ENCODE measurements at regions not wholly inside any gene's neighbourhood (a gene's known extent, or its start where the extent isn't known, plus 50 kb on each side); places are given as distances from the start of the nearest gene placed in this dataset.

DNA sequence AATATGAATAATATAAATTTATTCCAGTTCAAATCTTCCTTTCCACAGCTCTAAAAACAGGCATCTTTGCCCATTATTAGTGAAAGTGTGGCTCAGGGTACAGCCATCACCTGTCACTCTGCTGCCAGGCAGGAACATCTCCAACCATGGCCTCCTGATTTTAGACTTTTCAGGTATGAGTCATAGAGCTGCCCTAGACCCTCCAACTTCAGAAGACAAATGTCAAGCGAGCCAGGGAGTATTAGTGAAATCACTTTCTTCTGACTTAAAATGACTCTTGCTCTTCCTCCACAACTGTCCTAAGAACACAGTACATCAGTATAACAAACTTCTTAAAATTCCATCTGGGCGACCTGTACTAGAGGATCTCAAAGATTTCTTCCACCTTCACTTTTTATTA lies 78.1 kb upstream of the AKAP13 start:
- no peak overlapping the region for H3K4me3 Mint-ChIP-seq (ENCODE audit: low read depth)
- no peak overlapping the region for H3K27ac Mint-ChIP-seq
- intact Hi-C loops (cut with micrococcal nuclease) = no loop called here
- H3K36me3 Mint-ChIP-seq (ENCODE audit: low read depth) = no peaks in the 10 kb centered on the region
- DNase-seq (ENCODE audit: low spot score) = no peak
- H3K4me1 Mint-ChIP-seq (ENCODE audit: low read depth) = peaks cover 18% of the 10 kb centered on the region
- no peaks in the 10 kb centered on the region for H3K27me3 Mint-ChIP-seq (ENCODE audit: low read depth)
- H3K9me3 Mint-ChIP-seq = no peaks in the 10 kb centered on the region

DNA sequence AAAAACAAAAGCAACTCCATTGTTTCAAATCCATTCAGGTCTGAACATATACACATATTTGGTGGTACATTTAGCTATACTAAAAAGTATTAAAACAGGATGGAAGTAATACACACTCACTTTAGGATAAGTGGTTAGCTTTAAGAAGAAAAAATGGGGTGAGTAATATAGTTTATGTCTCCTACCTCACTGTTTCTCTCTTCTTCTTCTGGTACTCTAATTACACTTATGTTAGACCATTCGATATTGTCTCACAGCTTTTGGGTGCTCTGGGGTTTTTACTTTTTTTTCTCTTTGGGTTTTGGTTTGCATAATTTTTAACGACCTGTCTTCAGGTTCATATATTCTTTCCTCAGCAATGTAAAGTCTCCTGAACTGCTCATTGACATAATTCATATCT lies 75.4 kb upstream of the AKAP13 start:
- Mint-ChIP-seq H3K4me3 (ENCODE audit: low read depth) (no peak overlapping the region), H3K27ac (no peak overlapping the region), H3K27me3 (ENCODE audit: low read depth) (no peaks in the 10 kb centered on the region), H3K9me3 (no peaks in the 10 kb centered on the region), H3K4me1 (ENCODE audit: low read depth) (peaks cover 24% of the 10 kb centered on the region), H3K36me3 (ENCODE audit: low read depth) (no peaks in the 10 kb centered on the region)
- no peak for DNase-seq (ENCODE audit: low spot score)
- intact Hi-C loops (cut with micrococcal nuclease) = no loop called here

DNA sequence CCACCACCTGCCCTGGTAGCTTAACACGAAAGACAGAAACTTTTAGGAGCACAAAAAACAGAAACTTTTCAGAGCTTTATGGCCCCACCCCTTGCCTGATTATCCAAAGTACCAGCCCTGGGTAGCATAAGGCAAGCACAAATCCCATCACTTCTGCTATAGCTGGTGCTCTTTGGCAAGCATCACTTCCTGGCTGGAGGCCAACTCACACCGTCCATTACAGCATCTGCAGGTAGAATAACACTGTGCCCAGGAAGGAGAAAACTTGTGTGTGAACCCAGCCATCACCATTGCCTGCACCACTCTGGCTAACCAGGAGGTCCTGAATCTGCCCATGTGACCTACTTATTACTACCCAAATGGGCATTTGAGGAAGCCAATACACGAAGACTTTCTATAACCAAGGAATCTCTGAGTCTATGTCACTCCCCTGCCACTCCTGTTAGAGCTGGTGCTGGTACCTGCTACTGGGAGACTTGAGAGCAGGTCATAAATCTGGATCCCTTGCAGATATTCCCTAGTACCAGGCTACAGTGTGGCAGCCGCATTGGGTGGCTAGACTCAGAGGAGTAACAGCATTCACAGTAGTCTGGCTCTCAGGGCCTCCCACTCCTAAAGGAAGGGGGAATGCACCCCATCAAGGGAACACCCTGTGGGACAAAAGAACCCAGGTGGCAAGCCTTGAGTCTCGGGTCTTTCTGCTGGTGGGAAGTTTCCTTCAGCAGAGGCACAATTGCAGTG lies 73.3 kb upstream of the AKAP13 start:
- H3K4me1 Mint-ChIP-seq (ENCODE audit: low read depth) = peaks cover 25% of the 10 kb centered on the region
- no peak for DNase-seq (ENCODE audit: low spot score)
- H3K36me3 Mint-ChIP-seq (ENCODE audit: low read depth) = peaks cover 7% of the 10 kb centered on the region
- no peaks in the 10 kb centered on the region for H3K9me3 Mint-ChIP-seq
- H3K4me3 Mint-ChIP-seq (ENCODE audit: low read depth) = no peak overlapping the region
- intact Hi-C loops (cut with micrococcal nuclease) = no loop called here
- H3K27me3 Mint-ChIP-seq (ENCODE audit: low read depth) = no peaks in the 10 kb centered on the region
- no peak overlapping the region for H3K27ac Mint-ChIP-seq

DNA sequence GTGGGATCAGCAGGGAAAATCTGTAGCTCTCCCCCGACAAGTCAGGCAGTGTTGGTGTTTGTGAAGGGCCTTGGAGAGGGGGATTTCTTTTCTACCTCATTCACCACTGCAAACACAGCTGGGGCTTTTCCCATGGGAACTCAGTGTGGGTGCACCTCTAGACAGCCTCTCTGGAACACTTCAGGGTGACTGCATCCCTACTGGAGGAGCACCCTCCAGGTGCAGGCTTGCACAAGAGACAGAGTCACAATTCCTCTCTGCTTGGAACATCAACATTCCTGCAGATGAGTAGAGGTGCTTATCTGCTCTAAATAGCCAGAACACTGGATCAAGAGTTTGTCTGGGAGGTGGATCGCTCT lies 72.7 kb upstream of the AKAP13 start:
- Mint-ChIP-seq H3K4me1 (ENCODE audit: low read depth) (peaks cover 24% of the 10 kb centered on the region), H3K9me3 (no peaks in the 10 kb centered on the region), H3K36me3 (ENCODE audit: low read depth) (peaks cover 7% of the 10 kb centered on the region), H3K27ac (no peak overlapping the region), H3K27me3 (ENCODE audit: low read depth) (no peaks in the 10 kb centered on the region), H3K4me3 (ENCODE audit: low read depth) (no peak overlapping the region)
- no peak for DNase-seq (ENCODE audit: low spot score)
- intact Hi-C loops (cut with micrococcal nuclease) = no loop called here

DNA sequence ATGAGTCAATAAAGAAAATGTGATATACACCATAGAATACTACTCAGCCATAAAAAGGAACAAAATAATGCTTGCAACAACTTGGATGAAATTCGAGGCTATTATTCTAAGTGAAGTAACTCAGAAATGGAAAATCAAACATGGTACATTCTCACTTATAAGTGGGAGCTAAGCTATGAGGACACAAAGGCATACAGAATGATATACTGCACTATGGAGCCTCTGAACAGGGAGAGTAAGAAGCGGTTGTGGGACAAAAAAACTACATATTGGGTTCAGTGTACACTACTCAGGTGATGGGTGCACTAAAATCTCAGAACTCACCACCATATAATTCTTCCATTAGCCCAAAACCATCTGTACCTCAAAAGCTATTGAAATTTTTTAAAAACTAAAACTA lies 68.8 kb upstream of the AKAP13 start:
- no peak overlapping the region for H3K27ac Mint-ChIP-seq
- peaks cover 11% of the 10 kb centered on the region for H3K36me3 Mint-ChIP-seq (ENCODE audit: low read depth)
- H3K9me3 Mint-ChIP-seq = no peaks in the 10 kb centered on the region
- intact Hi-C loops (cut with micrococcal nuclease) = no loop called here
- peaks cover 57% of the 10 kb centered on the region for H3K4me1 Mint-ChIP-seq (ENCODE audit: low read depth)
- no peak overlapping the region for H3K4me3 Mint-ChIP-seq (ENCODE audit: low read depth)
- H3K27me3 Mint-ChIP-seq (ENCODE audit: low read depth) = no peaks in the 10 kb centered on the region
- DNase-seq (ENCODE audit: low spot score) = no peak

DNA sequence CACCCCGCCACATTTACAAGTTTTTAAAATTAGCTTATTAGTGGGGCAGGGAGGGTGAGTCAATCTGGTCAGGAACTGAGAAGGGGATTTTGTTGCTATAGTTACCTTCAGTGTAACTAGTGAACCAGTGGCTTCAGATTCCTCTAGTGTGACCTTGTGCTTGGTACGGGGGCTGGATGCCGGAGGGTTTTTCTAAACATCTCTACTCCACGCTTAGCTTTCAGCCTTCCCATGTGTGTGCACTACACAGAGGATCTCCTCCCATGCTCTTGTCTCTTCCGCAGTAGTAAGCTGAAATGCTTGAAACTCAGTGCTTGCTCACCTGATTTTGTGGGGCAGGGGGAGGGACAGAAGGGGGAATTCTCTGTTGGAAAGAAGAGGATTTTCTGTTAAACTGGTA lies 67.9 kb upstream of the AKAP13 start:
- peaks cover 11% of the 10 kb centered on the region for H3K36me3 Mint-ChIP-seq (ENCODE audit: low read depth)
- H3K27me3 Mint-ChIP-seq (ENCODE audit: low read depth) = no peaks in the 10 kb centered on the region
- H3K27ac Mint-ChIP-seq = no peak overlapping the region
- peaks cover 64% of the 10 kb centered on the region for H3K4me1 Mint-ChIP-seq (ENCODE audit: low read depth)
- intact Hi-C loops (cut with micrococcal nuclease) = no loop called here
- no peak for DNase-seq (ENCODE audit: low spot score)
- H3K4me3 Mint-ChIP-seq (ENCODE audit: low read depth) = no peak overlapping the region
- H3K9me3 Mint-ChIP-seq = no peaks in the 10 kb centered on the region

DNA sequence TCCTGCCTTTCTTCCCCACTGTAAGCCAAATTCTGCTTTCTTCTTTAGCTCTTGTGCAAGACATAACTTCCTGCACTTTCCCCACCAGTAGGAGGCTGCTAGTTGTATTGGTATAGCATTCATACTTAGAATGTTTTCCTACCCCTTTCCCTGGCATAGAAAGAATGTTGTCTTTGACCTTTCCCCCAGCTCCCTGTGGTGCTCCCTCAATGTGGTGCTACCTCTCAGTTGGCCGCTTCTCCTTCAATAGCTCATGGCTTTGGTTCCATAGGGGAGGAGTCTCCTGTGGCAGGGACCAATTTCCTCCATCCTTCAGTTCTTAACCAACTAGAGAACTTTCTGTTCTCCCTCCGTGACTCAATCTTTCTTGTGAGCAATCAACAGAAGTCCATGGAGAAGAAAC lies 67.5 kb upstream of the AKAP13 start:
- Mint-ChIP-seq H3K36me3 (ENCODE audit: low read depth) (peaks cover 11% of the 10 kb centered on the region), H3K27me3 (ENCODE audit: low read depth) (no peaks in the 10 kb centered on the region), H3K4me3 (ENCODE audit: low read depth) (no peak overlapping the region), H3K27ac (no peak overlapping the region), H3K4me1 (ENCODE audit: low read depth) (peaks cover 67% of the 10 kb centered on the region), H3K9me3 (no peaks in the 10 kb centered on the region)
- DNase-seq (ENCODE audit: low spot score) = no peak
- intact Hi-C loops (cut with micrococcal nuclease) = no loop called here

DNA sequence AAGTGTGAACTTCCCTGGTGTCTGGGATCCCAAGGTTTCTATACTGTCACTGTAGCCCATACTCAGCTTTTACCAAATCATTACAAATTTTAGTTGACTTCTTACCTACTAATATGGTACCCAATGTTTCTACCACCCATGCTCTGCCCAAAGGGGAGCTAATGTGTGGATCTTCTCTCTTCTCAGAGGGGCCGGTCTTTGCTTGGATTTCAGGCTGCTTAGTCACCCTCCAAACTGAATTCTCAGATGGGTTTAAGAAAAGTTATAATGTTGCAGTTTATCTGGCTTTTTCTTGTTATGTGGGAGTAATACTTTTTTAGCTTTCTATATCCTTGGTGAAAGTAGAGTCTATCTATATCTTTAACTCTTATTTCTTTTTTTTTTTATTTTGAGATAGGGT lies 67.1 kb upstream of the AKAP13 start:
- Mint-ChIP-seq H3K4me3 (ENCODE audit: low read depth) (no peak overlapping the region), H3K9me3 (no peaks in the 10 kb centered on the region), H3K4me1 (ENCODE audit: low read depth) (peaks cover 68% of the 10 kb centered on the region), H3K36me3 (ENCODE audit: low read depth) (peaks cover 11% of the 10 kb centered on the region), H3K27ac (no peak overlapping the region), H3K27me3 (ENCODE audit: low read depth) (no peaks in the 10 kb centered on the region)
- no peak for DNase-seq (ENCODE audit: low spot score)
- intact Hi-C loops (cut with micrococcal nuclease) = no loop called here

DNA sequence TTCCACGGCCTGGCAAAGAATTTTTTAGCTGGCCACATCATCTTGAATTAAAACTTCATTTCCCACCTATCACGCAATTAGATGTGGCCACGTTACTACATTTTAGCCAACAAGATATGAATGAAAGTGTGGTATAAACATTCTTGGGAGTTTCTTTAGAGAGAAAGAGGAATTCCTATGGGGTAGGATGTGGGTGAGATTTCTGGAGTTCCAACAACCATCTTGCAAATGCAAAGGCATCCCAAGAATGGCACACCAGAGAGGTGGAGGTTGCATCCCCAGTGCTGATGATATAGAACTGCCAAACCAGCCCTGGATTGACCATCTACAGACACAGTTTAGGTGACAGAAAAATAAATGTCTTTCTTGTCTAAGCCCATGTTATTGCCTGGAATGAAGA lies 66.3 kb upstream of the AKAP13 start:
- Mint-ChIP-seq H3K4me1 (ENCODE audit: low read depth) (peaks cover 69% of the 10 kb centered on the region), H3K27ac (no peak overlapping the region)
- intact Hi-C loops (cut with micrococcal nuclease) = no loop called here

DNA sequence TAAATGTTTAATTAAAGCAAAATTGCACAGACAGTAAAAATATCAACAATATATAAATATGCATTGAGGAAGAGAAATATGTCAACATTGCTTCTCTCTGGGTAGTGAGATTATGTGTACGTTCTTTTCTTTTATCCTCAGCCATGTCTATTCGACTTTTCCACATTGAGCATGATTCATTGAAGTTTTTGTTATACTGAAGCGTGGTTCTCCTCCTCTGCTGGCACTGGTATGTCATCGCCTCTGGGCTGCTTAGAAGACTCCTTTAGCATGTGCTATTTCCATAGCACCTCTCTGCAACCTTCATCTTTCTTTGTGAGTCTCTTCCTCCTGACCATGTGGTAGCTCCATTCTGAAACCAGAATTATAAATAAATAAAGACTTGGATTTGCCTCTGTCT lies 65.8 kb upstream of the AKAP13 start:
- intact Hi-C loops (cut with micrococcal nuclease) = loop anchor here (5.0 kb wide), 3 partner anchors 228 to 1333 kb away; no protein-coding TSS in a partner anchor
- H3K4me3 Mint-ChIP-seq (ENCODE audit: low read depth) = no peak overlapping the region
- DNase-seq (ENCODE audit: low spot score) = no peak
- peak overlapping the region; percentile 47 for H3K27ac Mint-ChIP-seq
- peaks cover 71% of the 10 kb centered on the region for H3K4me1 Mint-ChIP-seq (ENCODE audit: low read depth)
- H3K27me3 Mint-ChIP-seq (ENCODE audit: low read depth) = no peaks in the 10 kb centered on the region
- peaks cover 3% of the 10 kb centered on the region for H3K9me3 Mint-ChIP-seq
- peaks cover 14% of the 10 kb centered on the region for H3K36me3 Mint-ChIP-seq (ENCODE audit: low read depth)

More for the DNA sequence above, 66.3 kb upstream of the AKAP13 start:
- no peaks in the 10 kb centered on the region for H3K9me3 Mint-ChIP-seq
- no peak overlapping the region for H3K4me3 Mint-ChIP-seq (ENCODE audit: low read depth)
- H3K36me3 Mint-ChIP-seq (ENCODE audit: low read depth) = peaks cover 11% of the 10 kb centered on the region
- DNase-seq (ENCODE audit: low spot score) = no peak
- H3K27me3 Mint-ChIP-seq (ENCODE audit: low read depth) = no peaks in the 10 kb centered on the region

DNA sequence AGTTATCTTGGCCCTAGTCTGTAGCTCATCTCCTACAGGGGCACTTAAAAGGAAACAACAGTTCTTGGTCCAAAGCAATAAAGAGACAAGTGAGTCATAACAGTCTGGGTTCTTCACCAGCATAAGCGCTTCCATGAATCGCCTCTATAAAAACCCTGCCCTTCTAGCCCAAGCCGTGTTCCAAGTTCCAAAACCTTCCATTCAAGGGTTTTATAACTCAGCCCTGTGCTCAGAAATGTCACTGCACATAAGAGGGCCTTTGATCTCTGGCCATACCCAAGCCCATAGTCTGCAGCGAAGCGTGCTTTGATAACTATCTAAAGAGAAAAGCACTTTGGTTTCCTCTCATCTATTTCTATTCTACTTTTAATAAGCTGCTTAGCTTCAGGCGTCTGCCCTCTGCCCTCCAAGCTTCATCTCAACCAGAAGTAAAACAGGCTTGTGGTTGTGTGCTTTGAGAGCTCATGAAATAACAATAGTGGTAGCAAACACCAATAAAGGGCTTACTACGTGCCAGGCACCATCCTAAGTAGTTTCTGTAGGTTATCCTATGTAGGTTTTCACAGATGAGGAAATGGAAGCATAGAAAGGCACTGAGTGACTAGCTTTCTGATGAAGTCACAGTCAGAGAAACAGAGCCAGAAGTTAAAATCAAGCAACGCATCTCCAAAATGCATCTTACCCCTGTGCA lies 64.0 kb upstream of the AKAP13 start:
- intact Hi-C loops (cut with micrococcal nuclease) = loop anchor here (5.0 kb wide), 3 partner anchors 226 to 1331 kb away; no protein-coding TSS in a partner anchor
- Mint-ChIP-seq H3K36me3 (ENCODE audit: low read depth) (peaks cover 11% of the 10 kb centered on the region), H3K9me3 (peaks cover 12% of the 10 kb centered on the region), H3K4me1 (ENCODE audit: low read depth) (peaks cover 71% of the 10 kb centered on the region), H3K27ac (peak overlapping the region; percentile 94), H3K4me3 (ENCODE audit: low read depth) (peak overlapping the region; percentile 43), H3K27me3 (ENCODE audit: low read depth) (no peaks in the 10 kb centered on the region)
- DNase-seq (ENCODE audit: low spot score) = peak; percentile 23

DNA sequence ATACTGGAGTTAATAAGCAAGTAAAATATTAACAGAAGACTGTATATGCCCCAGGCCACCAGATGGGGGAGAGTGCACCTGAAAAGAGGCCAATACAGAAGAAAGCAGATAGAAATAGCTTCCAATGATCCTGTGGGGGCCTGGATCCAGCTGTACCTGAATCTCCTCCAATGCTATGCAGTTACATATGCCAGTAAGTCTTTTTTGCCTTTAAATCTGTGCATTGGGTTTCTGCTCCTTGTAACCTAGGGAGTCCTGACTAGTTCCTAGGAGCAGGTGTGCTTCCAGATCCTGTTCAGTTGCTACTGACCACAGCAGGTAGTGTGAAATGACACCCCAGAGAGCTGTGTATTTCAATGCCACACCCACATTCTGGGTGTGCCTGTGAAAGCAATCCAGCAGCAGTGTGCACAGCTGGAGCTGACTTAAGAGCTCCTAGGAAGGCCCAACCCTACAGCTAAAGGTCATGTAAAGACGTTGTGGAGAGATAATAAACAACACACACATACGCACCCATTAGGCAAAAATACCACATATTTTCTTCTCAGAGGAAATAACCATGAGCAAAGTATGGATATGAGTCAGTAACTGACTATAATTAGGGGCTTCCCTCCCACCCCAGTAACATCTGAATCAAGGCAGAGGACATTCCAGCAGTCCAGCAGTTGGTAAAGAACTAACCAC lies 62.2 kb upstream of the AKAP13 start:
- Mint-ChIP-seq H3K27me3 (ENCODE audit: low read depth) (no peaks in the 10 kb centered on the region), H3K27ac (peak overlapping the region; percentile 91), H3K4me3 (ENCODE audit: low read depth) (peak overlapping the region; percentile 41), H3K4me1 (ENCODE audit: low read depth) (peaks cover 66% of the 10 kb centered on the region), H3K9me3 (peaks cover 19% of the 10 kb centered on the region), H3K36me3 (ENCODE audit: low read depth) (peaks cover 17% of the 10 kb centered on the region)
- peak; percentile 55 for DNase-seq (ENCODE audit: low spot score)
- intact Hi-C loops (cut with micrococcal nuclease) = loop anchor here (1.0 to 5.0 kb wide), 9 partner anchors 13 to 1329 kb away; partner anchors contain the start of gene AKAP13

DNA sequence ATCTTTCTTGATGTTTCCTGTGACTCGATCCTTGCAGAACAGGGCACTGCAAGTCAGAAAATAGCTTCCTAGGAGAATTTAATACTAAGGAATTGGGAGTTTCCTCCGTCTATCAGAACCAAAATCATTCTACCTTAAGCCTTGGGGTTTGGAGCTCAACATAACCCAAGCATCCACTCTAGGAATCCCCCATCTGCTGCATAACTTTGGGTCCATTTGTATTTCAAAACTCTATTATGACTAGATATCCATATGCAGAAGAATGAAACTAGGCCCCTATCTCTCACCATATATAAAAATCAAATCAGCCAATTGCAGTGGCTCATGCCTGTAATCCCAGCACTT lies 61.7 kb upstream of the AKAP13 start:
- DNase-seq (ENCODE audit: low spot score) = no peak
- intact Hi-C loops (cut with micrococcal nuclease) = loop anchor here (1.0 to 5.0 kb wide), 9 partner anchors 13 to 1329 kb away; partner anchors contain the start of gene AKAP13
- Mint-ChIP-seq H3K27ac (peak overlapping the region; percentile 91), H3K27me3 (ENCODE audit: low read depth) (no peaks in the 10 kb centered on the region), H3K4me1 (ENCODE audit: low read depth) (peaks cover 64% of the 10 kb centered on the region), H3K4me3 (ENCODE audit: low read depth) (no peak overlapping the region), H3K9me3 (peaks cover 20% of the 10 kb centered on the region), H3K36me3 (ENCODE audit: low read depth) (peaks cover 18% of the 10 kb centered on the region)
